Vagina (tissue), 2 donors: ENCODE measurements at regions not wholly inside any gene's neighbourhood (a gene's known extent, or its start where the extent isn't known, plus 50 kb on each side); places are given as distances from the start of the nearest gene placed in this dataset.

Experiments used
- DNase-seq, 2 donors: peaks; one replicate each; pipeline ENCODE4 v3.0.0-alpha.2; 2017; ENCODE audit errors: extremely low spot score in 2 of 2
- H3K27ac ChIP-seq: fragments of 200-600 bp; sonication (generic); one replicate; pipeline ENCODE4 v1.5.1; 2019
- H3K27me3 ChIP-seq: fragments of 200-600 bp; sonication (generic); one replicate; pipeline ENCODE4 v1.5.1; 2019
- H3K36me3 ChIP-seq, 2 donors: fragments of 200-600 bp; sonication (generic); one replicate each; pipeline ENCODE4 v1.5.1; 2017 to 2019
- H3K4me1 ChIP-seq: fragments of 200-600 bp; sonication (generic); one replicate; pipeline ENCODE4 v1.5.1; 2019
- H3K4me3 ChIP-seq, 2 donors: fragments of 200-600 bp; sonication (generic); 1 replicate in 1 of 2; 2 replicates in 1 of 2; pipeline ENCODE4 v1.5.1; 2016 to 2019
- H3K9me3 ChIP-seq: fragments of 200-600 bp; sonication (generic); one replicate; pipeline ENCODE4 v1.5.1; 2019
- POLR2A ChIP-seq, 2 donors: fragments of 450-650 bp; IDR thresholded peaks; one replicate each; pipeline ENCODE4 v1.6.1; 2017; ENCODE audit warnings: antibody characterized with exemption in 2 of 2, mild to moderate bottlenecking in 2 of 2, moderate library complexity in 2 of 2
- POLR2AphosphoS5 ChIP-seq, 2 donors: sonication (generic); formaldehyde crosslinking; IDR thresholded peaks; one replicate each; pipeline ENCODE4 v1.9.0; 2017; ENCODE audit warnings: antibody characterized with exemption in 2 of 2, mild to moderate bottlenecking in 2 of 2, low read depth in 1 of 2; ENCODE audit not compliant: insufficient read depth in 1 of 2
- intact Hi-C: fragments of 100-400 bp; cut with DNase I; formaldehyde crosslinking; loops from one replicate; pipeline ENCODE4 v1.15.1; 2023
- TF ChIP-seq, protein P1 (sequence below), 3 experiments: fragments of 450-650 bp in 2 of 3; fragments of 200-600 bp in 1 of 3; sonication (generic) in 1 of 3; IDR thresholded peaks; one replicate each; pipeline ENCODE4 v1.5.1; 2017 to 2019; ENCODE audit warnings: antibody characterized with exemption in 3 of 3, mild to moderate bottlenecking in 2 of 3, moderate library complexity in 2 of 3

GRCh38 chr2:143850084-143850483, 669.8 kb downstream of the ZEB2 start:
- Histone ChIP-seq H3K4me1 (no peaks in the 10 kb centered on the region), H3K4me3 (no peak overlapping the region), H3K27ac (no peak overlapping the region), H3K27me3 (no peaks in the 10 kb centered on the region), H3K36me3 (no peaks in the 10 kb centered on the region), H3K9me3 (no peaks in the 10 kb centered on the region)
- DNase-seq = no peak
- no peak for TF ChIP-seq POLR2A (IDR thresholded peaks at IDR 0.05)
- intact Hi-C loops = no loop called here

GRCh38 chr2:143847257-143847656, 672.7 kb downstream of the ZEB2 start:
- no peak for DNase-seq
- intact Hi-C loops = no loop called here

GRCh38 chr2:143844986-143845385, 674.9 kb downstream of the ZEB2 start:
- intact Hi-C loops = no loop called here
- H3K27ac ChIP-seq = no peak overlapping the region
- no peaks in the 10 kb centered on the region for H3K9me3 ChIP-seq
- TF ChIP-seq POLR2A (IDR thresholded peaks at IDR 0.05) (no peak), POLR2AphosphoS5 (IDR thresholded peaks at IDR 0.05; ENCODE audit: insufficient read depth in 1 of 2, low read depth in 1 of 2) (no peak)
- TF ChIP-seq, protein P1, sequence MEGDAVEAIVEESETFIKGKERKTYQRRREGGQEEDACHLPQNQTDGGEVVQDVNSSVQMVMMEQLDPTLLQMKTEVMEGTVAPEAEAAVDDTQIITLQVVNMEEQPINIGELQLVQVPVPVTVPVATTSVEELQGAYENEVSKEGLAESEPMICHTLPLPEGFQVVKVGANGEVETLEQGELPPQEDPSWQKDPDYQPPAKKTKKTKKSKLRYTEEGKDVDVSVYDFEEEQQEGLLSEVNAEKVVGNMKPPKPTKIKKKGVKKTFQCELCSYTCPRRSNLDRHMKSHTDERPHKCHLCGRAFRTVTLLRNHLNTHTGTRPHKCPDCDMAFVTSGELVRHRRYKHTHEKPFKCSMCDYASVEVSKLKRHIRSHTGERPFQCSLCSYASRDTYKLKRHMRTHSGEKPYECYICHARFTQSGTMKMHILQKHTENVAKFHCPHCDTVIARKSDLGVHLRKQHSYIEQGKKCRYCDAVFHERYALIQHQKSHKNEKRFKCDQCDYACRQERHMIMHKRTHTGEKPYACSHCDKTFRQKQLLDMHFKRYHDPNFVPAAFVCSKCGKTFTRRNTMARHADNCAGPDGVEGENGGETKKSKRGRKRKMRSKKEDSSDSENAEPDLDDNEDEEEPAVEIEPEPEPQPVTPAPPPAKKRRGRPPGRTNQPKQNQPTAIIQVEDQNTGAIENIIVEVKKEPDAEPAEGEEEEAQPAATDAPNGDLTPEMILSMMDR (IDR thresholded peaks at IDR 0.05) = no peak
- DNase-seq = no peak
- no peaks in the 10 kb centered on the region for H3K36me3 ChIP-seq
- no peaks in the 10 kb centered on the region for H3K27me3 ChIP-seq
- no peak overlapping the region for H3K4me3 ChIP-seq
- no peaks in the 10 kb centered on the region for H3K4me1 ChIP-seq

More at GRCh38 chr2:143847257-143847656, 672.7 kb downstream of the ZEB2 start:
- Histone ChIP-seq H3K36me3 (no peaks in the 10 kb centered on the region), H3K9me3 (no peaks in the 10 kb centered on the region), H3K4me1 (no peaks in the 10 kb centered on the region), H3K27me3 (no peaks in the 10 kb centered on the region), H3K4me3 (no peak overlapping the region), H3K27ac (no peak overlapping the region)
- no peak for TF ChIP-seq POLR2A (IDR thresholded peaks at IDR 0.05)
- no peak for TF ChIP-seq POLR2AphosphoS5 (IDR thresholded peaks at IDR 0.05; ENCODE audit: insufficient read depth in 1 of 2, low read depth in 1 of 2)
- TF ChIP-seq, protein P1 (IDR thresholded peaks at IDR 0.05) = no peak

DNA sequence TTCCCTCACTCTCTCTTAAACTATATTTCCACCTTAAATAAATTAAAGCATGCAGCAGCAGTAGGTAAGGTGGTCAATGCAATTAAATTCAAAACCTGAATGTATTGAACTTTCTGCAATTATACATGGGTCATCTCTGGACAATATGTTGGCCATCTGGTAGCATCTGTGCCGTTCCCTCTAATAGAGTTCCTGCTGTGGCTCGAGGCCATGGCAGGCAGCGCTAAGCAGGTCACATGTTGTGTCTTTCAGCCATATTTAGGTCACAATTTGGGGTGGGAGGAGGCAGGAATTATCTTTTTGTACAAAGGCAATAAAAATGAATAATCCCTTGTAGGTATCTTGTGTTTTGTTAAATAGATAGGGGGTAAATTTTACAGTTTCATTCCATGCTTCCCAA, 676.2 kb downstream of the ZEB2 start:
- no peaks in the 10 kb centered on the region for H3K9me3 ChIP-seq
- peaks cover 6% of the 10 kb centered on the region for H3K4me1 ChIP-seq
- TF ChIP-seq POLR2A (IDR thresholded peaks at IDR 0.05) = no peak
- no peak overlapping the region for H3K27ac ChIP-seq
- intact Hi-C loops = no loop called here
- H3K36me3 ChIP-seq = no peaks in the 10 kb centered on the region
- no peak overlapping the region for H3K4me3 ChIP-seq
- H3K27me3 ChIP-seq = no peaks in the 10 kb centered on the region
- no peak for DNase-seq

DNA sequence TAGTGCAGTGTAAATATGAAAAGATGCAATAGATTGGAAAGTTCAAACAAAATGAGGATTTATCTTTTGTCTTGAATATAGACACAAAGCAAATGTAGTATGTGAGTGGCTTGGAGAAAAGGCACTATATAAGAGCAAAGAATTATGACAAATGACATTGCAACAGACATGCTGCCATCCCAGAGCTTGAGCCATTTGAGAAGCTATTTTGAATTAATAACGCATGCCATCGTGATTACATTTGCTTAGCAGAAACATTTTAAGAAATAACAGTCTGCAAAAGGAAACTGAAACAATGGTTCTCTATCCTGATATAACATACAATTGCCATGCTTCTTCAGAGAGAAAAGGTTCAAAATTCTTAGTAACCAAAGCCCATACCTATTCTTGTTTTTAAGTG, 677.1 kb downstream of the ZEB2 start:
- no peak overlapping the region for H3K27ac ChIP-seq
- TF ChIP-seq, protein P1 (IDR thresholded peaks at IDR 0.05) = no peak
- TF ChIP-seq POLR2AphosphoS5 (IDR thresholded peaks at IDR 0.05; ENCODE audit: insufficient read depth in 1 of 2, low read depth in 1 of 2) = no peak
- no peak for TF ChIP-seq POLR2A (IDR thresholded peaks at IDR 0.05)
- intact Hi-C loops = no loop called here
- no peaks in the 10 kb centered on the region for H3K36me3 ChIP-seq
- DNase-seq = no peak
- peaks cover 6% of the 10 kb centered on the region for H3K4me1 ChIP-seq
- H3K9me3 ChIP-seq = no peaks in the 10 kb centered on the region
- H3K4me3 ChIP-seq = no peak overlapping the region
- H3K27me3 ChIP-seq = no peaks in the 10 kb centered on the region

GRCh38 chr2:143841935-143842334, 678.0 kb downstream of the ZEB2 start:
- Histone ChIP-seq H3K4me1 (peaks cover 6% of the 10 kb centered on the region), H3K36me3 (no peaks in the 10 kb centered on the region), H3K27ac (peak overlapping the region; percentile 2), H3K4me3 (no peak overlapping the region), H3K27me3 (no peaks in the 10 kb centered on the region), H3K9me3 (no peaks in the 10 kb centered on the region)
- no peak for DNase-seq
- TF ChIP-seq, protein P1 (IDR thresholded peaks at IDR 0.05) = no peak
- no peak for TF ChIP-seq POLR2AphosphoS5 (IDR thresholded peaks at IDR 0.05; ENCODE audit: insufficient read depth in 1 of 2, low read depth in 1 of 2)
- TF ChIP-seq POLR2A (IDR thresholded peaks at IDR 0.05) = no peak
- intact Hi-C loops = no loop called here
